NCI-H2171 treated with DMSO at 0.1 percent for 48 hours (cell line): ENCODE measurements at regions not wholly inside any gene's neighbourhood (a gene's known extent, or its start where the extent isn't known, plus 50 kb on each side); places are given as distances from the start of the nearest gene placed in this dataset.

ENCODE experiments used
- DNase-seq: peaks from one replicate; lab custom pipeline; 2025; lab: John Stamatoyannopoulos, UW

DNA sequence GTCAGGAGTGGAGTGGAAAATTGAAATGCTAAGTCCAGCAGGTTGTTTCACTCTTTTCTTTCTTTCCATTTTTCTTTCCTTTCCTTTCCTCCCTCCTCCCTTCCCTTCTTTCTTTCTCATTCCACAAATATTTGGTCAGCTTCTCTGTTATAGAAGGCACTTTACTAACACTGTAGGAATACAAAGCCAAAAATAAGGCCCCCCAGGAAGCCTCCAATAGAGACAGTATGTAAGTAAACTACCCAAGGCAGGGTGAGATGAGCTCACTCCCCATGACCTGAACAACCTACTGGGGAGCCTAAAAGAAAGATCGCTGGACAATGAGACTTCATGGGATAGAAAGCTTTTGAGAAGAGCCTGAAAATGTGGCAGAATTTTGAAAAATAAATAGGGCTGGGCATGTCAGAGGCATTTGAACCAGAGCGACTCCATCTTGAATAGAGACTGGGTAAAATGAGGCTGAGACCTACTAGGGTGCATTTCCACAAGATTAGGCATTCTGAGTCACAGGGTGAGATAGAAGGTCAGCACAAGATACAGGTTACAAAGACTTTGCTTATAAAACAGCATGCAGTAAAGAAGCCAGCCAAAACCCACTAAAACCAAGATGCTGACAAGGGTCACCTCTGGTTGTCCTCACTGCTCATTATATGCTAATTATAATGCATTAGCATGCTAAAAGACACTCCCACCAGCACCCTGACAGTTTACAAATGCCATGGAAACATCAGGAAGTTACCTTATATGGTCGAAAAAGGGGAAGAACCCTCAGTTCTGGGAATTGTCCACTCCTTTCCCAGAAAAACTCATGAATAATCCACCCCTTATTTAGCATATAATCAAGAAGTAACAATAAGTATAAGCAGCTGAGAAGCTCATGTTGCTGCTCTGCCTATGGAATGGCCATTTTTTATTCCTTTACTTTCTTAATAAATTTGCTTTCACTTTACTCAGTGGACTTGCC, 158.9 kb upstream of the EGFLAM start:
- no peak for DNase-seq

DNA sequence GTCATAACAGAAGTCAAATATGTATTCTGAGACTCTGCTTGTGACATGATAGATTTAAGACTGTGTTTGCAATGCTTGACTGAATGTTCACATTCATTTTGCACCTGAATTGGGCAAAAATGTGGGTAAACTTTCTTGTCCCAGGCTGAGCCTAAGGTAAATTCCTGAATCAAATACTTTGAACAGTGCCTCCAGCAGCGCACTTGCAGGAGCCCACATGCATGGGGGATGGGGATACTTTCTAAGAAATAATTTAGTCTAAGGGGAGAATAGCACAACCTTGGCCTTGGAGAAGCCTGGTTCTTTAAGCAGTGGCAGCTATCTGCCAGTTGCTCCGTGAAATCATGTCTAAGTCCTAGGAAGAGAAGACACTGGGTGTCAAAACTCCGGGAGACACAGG, 163.5 kb upstream of the EGFLAM start:
- no peak for DNase-seq

DNA sequence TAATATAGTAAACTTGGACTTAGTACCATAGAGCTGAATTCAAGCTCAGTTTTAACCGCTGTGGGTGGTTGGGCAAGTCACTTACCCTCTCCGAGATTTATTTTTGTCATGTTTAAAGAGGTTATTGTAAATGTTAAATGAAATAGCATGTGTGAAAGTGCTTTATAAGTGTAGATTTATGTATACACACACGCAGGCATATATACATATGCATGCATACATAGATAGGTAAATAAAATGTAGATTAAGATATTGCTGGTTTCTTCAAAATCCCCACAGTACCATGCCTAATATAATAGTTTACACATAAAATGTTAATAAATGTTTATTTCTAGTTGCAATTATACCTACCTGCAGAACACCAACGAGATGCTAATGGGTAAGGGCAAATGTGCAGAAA, 164.5 kb upstream of the EGFLAM start:
- DNase-seq: no peak

GRCh38 chr5:38086777-38087176, 171.6 kb upstream of the EGFLAM start:
- DNase-seq: no peak

GRCh38 chr5:38079620-38080402, 178.5 kb upstream of the EGFLAM start:
- DNase-seq: no peak

GRCh38 chr5:38078161-38078560, 180.2 kb upstream of the EGFLAM start:
- no peak for DNase-seq

GRCh38 chr5:38077652-38078051, 180.7 kb upstream of the EGFLAM start:
- no peak for DNase-seq

DNA sequence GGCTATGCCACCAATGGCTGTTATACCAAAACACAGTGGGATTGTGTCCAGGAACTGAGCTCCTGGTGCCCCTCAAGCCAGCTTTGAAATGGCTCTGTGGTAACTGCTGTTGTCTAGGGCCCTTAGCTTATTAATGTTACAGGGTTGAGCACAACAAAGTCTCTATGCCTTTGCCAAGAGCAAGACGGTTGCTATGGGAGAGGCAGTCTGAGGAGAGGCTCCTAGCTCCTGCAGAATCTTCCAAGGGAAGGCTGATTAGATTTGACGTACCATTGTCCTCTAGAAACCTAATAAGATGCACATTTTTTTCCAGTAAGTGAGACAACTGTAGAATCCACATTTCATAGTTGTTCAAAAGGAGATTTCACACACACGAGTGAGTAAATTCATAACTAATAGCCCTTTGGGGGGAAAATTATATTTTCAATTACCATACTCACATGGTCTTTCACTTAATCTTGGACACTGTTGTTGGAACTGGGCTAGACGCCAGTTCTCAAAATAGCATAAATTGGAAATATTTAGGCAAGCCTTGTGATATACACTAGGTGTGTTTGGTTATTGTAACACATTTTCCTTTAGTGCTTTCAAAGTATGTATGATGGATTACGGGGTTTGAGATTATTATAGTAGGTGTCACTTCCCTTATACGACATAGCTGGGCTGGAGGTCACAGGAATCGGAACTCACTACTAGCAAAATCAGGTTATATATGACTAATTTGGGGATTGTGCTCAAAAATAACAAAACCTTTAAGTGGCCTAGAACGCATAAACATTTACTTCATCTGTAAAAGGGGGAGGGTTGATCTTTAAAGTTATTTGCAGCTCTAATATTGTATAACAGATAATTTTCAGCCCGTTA, 186.3 kb upstream of the EGFLAM start:
- no peak for DNase-seq

- no peak for DNase-seq
Measured at GRCh38 chr5:38070304-38070950, 187.9 kb upstream of the EGFLAM start.

DNA sequence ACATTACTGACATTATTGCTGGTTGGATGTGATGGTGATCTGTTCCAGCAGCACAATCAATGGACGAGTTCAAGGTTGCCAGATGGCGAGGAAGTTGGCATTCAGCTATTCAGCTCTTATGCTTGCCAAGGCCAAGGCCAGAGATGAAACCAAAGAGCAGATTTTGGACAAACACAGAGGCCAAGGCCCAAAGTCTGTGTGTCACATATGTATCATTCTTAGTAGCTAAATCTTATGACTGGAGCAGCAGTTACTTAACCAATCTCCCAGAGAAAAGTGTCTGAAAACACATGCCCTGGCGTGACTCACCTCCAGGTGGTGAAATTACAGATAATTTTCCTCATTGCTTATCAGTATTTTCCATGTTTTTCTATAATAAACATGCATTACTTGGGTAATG, 189.0 kb upstream of the EGFLAM start:
- peak; percentile 35 for DNase-seq

GRCh38 chr5:38060354-38060753, 198.0 kb upstream of the EGFLAM start:
- no peak for DNase-seq

GRCh38 chr5:38059876-38060275, 198.5 kb upstream of the EGFLAM start:
- no peak for DNase-seq

- no peak for DNase-seq
Measured at GRCh38 chr5:38051711-38052511, 206.4 kb upstream of the EGFLAM start.

- DNase-seq: no peak
Measured at GRCh38 chr5:38048400-38048799, 208.6 kb upstream of the GDNF start.

DNA sequence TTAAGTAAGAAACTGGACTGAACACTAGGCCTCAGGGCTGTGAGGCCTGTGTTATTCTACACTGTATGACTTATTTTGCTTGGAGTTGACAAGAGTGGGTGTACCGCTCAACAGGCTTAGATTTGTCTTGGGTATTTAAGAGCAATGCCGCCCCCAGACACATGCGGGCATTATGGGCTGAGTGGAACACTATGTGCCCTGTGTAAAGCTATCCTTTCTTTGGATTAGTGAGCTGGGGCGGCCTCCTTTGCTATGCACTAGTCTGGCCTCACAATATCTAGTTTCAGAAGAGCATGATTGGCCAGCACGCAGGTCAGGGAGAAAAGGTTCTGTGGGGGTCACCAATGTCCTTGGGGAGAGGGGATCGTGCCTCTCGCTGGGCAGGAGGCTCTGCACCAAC, 206.3 kb upstream of the GDNF start:
- DNase-seq: no peak

DNA sequence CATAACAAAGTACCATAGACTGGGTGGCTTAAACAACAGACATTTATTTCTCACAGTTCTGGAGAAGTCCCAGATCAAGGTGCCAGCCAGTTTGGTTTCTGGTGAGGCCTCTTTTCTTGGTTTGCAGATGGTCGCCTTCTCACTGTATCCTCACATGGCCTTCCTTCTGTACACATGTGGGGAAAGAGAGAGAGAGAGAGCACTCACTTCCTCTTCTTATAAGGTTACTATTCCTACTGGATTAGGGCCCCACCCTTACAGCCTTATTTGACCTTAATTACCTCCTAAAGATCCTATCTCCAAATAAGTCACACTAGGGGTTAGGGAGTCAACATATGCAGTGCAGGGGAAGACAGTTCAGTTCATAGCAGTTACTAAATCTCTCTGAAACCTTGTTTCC, 205.6 kb upstream of the GDNF start:
- DNase-seq: no peak

DNA sequence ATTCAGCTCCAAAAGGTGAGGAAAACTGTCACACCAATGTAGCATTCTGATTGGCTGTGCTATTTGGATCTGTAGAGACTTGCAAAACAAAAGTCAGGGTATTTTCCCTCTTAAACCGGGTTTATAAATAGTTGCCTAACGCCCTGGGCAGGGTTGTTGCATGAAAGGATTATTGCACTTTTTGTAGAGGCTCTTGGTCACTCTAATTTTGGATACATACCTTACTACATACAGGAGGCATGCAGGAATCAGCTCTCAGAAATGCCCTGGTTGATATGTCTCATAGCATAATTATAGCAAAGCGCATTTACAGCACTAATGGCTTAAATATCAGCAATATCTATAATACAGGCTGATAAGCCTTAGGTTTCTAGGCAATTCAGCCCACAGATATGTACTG, 200.0 kb upstream of the GDNF start:
- DNase-seq: no peak

- no peak for DNase-seq
Measured at GRCh38 chr5:38039091-38039490, 199.2 kb upstream of the GDNF start.

DNA sequence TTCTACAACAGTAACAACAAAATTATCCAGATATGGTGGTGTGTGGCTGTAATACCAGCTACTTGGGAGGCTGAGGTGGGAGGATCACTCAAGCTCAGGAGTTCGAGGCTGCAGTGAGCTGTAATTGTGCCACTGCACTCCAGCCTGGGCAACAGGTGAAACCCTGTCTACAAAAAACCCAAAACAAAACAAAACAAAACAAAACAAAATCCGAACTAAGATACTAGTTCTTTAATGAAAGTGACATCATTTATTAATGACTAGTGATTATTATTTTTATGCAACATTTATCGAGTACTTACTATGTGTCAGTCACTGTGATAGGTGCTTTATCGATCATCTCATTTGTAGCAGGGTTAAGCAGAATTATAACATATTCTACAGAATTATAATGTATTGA, 196.9 kb upstream of the GDNF start:
- no peak for DNase-seq

DNA sequence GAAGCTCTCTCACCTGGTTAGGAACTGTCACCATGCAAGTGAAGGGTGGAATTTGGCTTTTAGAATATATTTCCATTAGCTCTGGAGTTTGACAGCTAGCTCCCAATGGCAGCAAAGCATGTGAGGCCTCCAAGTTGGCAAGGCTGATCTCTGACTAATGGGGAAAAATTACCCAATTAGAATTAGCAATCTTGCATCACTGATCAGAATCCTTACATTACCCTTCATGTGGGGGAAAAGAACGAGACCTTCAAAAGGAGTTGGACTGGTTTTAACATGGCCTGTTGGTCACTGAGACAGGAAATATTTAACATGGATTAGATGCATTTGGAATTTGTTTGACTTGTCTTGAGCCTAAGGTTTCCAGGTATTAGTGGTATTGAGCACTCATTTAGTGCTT, 192.3 kb upstream of the GDNF start:
- no peak for DNase-seq

- DNase-seq: no peak
Measured at GRCh38 chr5:38031304-38031703, 191.5 kb upstream of the GDNF start.
